ENCODE measurements at regions not wholly inside any gene's neighbourhood (a gene's known extent, or its start where the extent isn't known, plus 50 kb on each side); places are given as distances from the start of the nearest gene placed in this dataset.

GRCh38 chr14:22449600-22449905 is 139.5 kb downstream of the DAD1 start:
- no peak for DNase-seq

GRCh38 chr14:22448905-22449599 is 140.0 kb downstream of the DAD1 start:
- no peak for DNase-seq

GRCh38 chr14:22448035-22448904 is 140.8 kb downstream of the DAD1 start:
- no peak for DNase-seq

DNA sequence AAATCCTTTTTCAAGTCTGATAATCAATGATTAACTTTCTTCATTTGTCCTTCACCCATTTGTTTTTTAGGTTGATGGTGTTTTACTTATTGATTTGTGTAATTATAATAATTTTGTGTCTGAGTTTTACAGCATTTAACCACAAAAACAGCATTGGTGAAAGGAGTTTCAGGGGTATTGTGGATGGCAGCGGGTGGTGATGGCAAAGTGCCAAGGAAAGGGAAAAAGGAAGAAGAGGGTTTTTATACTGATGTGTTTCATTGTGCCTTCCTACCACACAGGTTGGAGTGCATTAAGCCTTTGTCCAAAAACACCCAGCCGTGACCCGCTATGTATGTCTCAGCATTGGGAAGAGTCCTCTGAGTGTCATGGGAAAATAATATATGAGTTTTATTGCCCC is 150.3 kb downstream of the DAD1 start:
- DNase-seq = no peak

DNA sequence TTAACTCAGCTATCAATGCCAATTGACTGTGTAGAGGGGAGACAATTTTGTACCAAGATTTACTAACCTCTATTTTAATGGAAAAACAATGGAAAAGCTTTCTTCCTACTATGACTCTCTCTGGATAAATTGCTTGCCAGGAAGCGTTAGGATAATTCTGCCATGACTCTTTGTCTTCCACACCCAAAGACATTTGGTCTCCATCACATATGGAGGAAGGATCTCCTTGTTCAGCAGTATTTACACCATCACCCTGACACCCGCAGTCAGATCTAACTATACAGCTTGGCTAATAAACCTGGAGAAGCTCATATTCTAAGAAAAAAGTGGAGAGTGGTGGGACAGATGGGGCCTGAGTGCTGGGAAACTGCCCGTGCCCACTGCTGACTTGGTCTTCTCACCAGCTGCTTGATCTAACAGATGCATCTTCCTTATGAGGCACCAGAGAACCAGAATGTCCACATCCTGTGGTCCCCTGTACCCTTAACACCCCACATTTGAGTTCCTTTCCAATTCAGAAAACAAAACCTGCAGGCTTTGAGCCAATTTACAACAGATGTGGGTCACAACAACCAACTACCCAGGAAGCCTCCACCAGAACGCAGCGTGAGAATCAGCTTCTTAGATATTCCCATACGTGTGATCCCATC is 154.0 kb downstream of the DAD1 start:
- DNase-seq = no peak

- no peak for DNase-seq
Observed at GRCh38 chr14:22434030-22434429, 155.0 kb downstream of the DAD1 start.

DNA sequence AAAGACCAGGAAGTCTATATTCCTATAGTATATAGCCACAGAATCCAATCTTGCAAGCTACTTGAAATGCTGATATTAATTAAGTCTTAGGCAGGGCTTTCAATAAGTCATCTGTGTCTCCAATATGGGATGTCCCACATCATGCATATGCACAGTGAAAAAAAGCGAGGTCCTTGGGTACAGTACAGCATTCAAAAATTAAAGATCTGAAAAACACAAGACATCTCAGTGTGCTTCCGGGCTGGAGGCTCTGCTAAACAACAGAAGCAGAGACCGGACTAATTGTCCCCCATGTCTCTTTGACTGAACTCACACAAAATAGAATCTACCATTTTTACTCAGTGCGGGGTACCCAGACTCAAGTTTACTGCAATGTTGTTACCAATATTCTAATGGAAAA is 156.0 kb downstream of the DAD1 start:
- no peak for DNase-seq

DNA sequence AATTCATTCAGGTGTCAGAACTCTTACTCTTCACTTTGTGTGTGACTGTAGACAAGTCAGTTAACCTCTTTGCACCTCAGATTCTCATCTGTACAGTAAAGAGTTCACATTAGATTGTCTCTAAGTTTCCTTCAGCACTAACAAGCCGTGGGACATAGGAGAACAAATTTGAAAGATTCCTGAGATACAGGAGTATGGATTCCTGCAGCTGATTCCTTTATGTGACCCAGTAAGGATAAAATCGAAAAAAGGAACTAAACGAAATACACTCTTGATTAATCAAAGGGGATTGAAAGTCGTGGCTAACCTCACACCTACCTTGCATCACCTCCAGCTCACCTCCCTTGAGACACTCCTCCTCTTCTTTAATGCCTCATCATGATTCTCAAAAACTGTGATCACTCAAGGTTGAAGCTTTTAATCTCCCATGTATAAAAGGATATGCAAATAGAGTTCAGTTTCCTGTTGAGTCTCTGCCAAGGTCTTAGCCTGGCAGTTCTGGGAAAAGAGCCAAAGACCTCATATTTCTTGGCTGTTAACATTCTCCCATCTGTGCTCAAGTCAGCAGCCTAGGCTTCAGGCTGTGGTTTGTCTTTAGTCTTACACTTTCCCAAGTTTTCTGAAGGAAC is 156.6 kb downstream of the DAD1 start:
- DNase-seq = no peak

DNA sequence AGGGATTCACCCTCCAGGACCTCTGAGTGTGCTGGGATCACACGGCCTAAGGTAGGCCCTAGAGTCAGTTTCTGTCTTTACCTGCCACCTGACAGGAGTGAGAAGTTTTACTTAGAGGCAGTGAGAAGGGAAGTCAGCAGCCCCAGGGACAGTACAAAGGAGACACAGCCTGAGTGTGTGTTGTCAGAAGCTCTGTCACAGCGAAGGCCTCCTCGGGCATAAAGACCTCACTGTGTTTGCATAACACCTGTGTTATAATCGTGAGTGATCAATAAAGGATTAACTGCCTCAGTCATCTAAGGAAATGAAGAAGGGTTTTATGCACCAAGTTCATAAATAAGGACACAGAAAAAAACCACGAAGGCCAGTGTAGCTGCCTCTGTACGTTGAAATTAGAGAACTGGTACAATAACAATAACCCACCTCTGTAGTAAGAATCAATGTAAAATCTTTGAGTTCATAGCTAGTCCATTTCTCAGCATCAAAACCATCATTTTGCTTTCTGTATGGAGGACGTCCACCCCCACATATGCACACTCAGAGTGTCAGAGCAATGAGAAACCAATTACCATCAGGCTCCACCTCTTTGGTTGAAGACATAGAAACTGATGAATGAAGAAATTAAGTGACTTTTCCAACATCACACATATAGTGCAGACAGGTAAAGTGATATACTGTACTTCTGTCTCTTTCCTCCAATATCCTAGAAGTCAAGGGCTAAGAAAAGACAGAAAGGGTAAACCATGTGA is 159.3 kb downstream of the DAD1 start:
- no peak for DNase-seq

DNA sequence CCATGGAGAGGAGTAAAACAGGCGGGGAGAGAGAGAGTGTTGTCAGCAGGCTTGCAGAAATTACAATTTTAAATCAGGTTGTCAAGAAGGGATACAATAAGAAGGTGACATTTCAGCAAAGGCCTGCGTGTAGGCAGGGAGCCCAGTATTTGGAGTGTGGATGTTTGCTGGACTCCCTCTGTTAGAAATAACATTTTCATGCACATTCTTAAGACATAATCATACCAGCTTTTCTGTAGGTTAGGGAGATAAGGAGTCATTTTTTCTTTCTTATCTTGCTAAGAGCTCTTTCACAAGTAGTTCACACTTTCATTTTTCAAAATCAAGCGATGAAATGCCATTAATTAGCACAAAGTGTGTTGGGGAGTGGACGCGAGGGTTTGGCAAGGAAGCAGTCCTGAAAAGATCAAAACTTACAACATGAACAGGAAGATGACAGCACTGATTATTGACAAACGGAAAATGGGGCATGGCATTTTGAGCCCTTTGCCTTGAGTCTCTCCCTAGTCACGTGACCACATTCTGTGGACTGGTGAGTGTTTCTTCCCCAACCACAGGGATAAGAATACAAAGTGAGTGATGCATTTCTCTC is 160.2 kb downstream of the DAD1 start:
- DNase-seq = no peak

DNA sequence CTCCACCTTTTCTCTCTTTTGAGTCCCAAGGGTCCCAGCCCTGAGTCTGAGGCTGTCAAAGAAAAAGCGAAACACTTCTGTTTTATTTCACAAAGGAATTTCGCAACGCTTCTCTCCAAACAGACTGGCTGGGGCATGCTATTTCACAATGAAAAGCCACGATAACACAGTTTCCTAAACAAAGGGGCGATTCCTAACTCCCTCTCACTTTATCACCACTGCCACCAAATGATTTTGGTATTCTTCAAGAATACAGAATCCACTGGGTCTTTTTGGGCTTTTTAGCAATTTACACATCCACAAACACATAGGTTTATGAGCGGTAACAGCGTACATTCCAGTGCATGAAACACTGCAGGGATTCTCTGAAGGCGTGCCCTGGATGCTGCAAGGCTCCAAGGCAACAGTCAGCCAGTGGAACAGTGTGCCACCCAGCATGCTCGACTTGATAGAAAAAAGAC is 161.2 kb downstream of the DAD1 start:
- DNase-seq = no peak

DNA sequence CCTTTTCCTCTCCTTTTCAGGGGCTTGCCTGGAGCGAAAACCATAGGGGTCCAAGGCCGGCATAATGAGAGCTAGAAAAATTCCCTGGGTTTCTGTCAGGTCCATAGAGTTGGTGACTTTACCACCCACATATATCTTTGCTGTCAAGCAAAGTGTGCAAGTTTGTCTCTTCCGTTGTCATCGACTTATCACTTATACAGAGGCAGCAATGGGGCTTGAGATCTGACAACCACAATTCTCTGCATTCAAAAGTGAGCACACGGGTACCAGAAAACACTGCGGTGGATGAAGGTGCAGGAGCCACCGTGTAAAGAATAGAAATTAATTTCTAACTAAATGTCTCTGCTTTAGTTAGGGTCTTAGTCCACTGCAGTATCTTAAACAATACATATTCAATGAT is 162.3 kb downstream of the DAD1 start:
- DNase-seq = no peak

GRCh38 chr14:22423958-22424357 is 165.1 kb downstream of the DAD1 start:
- no peak for DNase-seq

DNA sequence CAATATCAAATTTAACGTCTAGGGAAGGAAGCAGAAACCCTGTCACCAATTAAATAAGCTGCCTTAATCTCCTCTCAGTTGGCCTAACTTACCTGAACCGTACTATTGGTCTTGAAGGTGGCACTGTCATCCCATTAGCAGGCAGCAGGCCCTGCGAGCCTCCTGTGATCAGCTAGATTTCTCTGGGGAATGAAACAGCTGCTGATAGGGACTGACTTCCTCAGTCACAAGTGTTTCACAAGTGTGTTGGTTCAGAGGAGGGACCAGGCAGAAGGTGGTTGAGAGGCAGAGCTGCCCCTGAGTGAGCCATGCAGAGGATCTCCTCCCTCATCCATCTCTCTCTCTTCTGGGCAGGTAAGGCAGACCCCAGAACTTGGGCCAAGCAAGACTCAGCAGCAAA is 166.8 kb downstream of the DAD1 start:
- DNase-seq = no peak

- no peak for DNase-seq
Observed at GRCh38 chr14:22420598-22421186, 168.3 kb downstream of the DAD1 start.

GRCh38 chr14:22419620-22420019 is 169.4 kb downstream of the DAD1 start:
- DNase-seq = no peak

DNA sequence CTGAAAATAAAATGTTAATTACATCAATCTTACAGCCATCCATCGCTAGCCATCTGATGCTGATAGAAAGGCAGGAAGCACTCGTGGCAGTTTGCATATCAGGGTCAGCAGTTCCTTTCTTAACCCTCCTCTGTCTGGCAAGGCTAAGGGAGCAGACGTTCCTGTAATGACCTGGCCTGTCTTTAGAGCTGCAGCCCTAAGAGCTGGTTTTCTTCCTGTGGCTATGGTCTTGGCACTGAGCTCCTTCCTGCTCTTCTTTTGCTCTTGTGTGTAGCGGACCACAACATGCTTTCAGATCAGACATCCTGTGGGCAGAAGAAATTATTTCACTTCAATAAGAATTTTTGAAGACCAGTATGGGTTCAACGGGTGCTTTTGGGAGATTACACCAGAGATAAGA is 170.4 kb downstream of the DAD1 start:
- no peak for DNase-seq

- no peak for DNase-seq
Observed at GRCh38 chr14:22417914-22418313, 171.1 kb downstream of the DAD1 start.

GRCh38 chr14:22416193-22416592 is 172.8 kb downstream of the DAD1 start:
- DNase-seq = no peak

- no peak for DNase-seq
Observed at GRCh38 chr14:22415605-22415959, 173.4 kb downstream of the DAD1 start.

- DNase-seq = no peak
Observed at GRCh38 chr14:22414876-22415604, 174.0 kb downstream of the DAD1 start.
